ENCODE measurements at regions not wholly inside any gene's neighbourhood (a gene's known extent, or its start where the extent isn't known, plus 50 kb on each side); places are given as distances from the start of the nearest gene placed in this dataset.

DNA sequence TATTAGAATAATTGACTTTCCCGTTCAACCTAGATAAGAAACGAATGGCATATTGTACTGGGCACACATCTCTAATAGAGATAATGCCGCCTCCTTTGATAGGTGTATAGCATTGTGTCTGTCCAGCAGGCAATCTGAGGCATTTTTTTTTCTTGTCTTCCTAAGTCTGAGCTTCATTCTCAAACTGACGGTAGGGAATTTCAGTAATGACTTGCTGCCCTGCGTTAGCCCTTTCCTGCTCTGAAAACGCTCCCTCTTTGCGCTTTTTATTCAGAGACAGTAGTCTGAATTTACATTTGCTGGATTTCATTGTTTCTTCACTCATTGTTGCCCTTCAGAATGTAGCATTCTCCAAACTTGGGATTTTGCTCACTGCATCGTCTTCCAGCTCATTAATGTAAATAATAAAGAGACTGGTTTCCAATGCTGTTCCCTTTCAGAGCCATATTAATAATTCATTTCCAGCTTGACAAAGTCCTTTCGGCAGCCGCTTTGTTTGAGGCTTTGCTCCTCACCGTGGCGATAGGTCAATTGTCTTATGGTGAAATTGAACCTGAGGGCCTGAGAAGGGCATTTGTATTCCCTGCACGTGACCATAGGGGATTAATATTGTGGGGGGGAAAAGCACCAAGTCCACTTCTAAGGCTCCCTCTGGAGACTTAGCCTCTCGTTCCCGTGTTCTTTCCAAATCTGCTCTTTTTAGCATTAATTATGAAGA, 412.1 kb downstream of the SMARCA1 start:
- no peak for TF ChIP-seq NFYA (IDR thresholded peaks at IDR 0.05; ENCODE audit: borderline replicate concordance, low read depth, low read length)
- no peak for TF ChIP-seq JUND (IDR thresholded peaks at IDR 0.05; ENCODE audit: low read depth, low read length)
